ENCODE measurements at regions not wholly inside any gene's neighbourhood (a gene's known extent, or its start where the extent isn't known, plus 50 kb on each side); places are given as distances from the start of the nearest gene placed in this dataset.

DNA sequence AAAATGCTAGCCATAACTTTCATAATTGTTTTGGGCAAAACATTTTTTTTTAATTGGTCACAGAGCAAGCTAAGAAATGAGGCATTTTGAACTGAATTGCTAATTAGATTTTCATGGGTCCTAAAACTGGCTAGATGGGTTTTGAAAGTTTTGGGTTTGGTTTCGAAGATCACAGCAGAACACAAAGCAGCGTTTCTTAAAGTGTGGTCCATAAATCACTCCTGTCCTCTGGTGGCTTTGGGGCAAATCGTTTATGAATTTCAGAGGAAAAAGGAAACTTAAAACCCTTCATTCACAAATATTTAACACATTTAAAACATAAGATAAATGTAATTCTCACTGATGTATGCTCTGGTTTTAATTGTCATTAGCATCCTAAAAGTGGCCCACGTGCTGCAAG lies 503.7 kb downstream of the SPATA31D1 start:
- TF ChIP-seq, protein P1, sequence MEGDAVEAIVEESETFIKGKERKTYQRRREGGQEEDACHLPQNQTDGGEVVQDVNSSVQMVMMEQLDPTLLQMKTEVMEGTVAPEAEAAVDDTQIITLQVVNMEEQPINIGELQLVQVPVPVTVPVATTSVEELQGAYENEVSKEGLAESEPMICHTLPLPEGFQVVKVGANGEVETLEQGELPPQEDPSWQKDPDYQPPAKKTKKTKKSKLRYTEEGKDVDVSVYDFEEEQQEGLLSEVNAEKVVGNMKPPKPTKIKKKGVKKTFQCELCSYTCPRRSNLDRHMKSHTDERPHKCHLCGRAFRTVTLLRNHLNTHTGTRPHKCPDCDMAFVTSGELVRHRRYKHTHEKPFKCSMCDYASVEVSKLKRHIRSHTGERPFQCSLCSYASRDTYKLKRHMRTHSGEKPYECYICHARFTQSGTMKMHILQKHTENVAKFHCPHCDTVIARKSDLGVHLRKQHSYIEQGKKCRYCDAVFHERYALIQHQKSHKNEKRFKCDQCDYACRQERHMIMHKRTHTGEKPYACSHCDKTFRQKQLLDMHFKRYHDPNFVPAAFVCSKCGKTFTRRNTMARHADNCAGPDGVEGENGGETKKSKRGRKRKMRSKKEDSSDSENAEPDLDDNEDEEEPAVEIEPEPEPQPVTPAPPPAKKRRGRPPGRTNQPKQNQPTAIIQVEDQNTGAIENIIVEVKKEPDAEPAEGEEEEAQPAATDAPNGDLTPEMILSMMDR (conservative IDR thresholded peaks at IDR 0.05; ENCODE audit: low read depth): no peak
- ChIA-PET CTCF (no interaction called here), POLR2A (ENCODE audit: low non-redundant PET) (no interaction called here)
- no peak for DNase-seq (ENCODE audit: low spot score)
- H3K27ac ChIP-seq: no peak overlapping the region

DNA sequence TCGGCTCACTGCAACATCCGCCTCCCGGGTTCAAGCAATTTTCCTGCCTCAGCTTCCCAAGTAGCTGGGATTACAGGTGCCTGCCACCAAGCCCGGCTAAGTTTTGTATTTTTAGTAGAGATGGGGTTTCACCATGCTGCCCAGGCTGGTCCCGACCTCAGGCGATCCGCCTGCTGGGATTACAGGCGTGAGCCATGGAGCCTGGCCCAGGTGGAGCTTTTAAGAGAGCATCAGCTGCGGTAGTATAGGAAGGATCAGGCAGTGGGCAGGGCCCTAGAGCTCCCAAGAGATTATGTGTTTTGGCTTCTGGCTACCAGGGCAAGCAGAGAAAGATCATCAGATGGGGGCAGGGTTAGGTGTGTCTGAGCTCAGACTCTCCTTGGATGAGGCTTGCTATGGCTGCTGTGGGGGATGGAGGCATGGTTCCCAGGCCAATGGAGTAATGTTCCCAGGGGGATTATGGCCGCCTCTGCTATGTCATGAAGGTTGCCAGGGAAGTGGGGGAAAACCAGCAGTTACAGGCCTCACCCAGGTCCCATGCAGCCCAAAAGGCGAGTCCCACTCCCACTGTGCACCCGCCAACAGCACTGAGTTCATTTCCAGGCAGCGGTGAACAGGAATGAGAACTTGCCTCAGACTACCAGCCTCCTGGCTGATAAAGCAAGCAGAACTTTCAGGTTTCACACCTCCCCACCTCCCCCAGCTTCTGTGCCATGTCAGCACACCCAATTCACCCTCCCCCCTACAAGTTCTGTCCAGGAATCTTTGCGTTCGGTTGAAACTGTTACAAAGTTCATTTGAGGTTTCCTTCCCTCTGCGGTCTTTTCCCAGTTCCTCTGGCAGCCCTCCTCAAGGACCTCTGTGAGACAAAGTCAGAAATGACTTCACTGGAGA lies 507.6 kb downstream of the SPATA31D1 start:
- ChIA-PET POLR2A (ENCODE audit: low non-redundant PET) (interaction anchor here (0.6 kb wide), 1 partner anchor 792 kb away, joined by 3 read pairs; no protein-coding TSS in a partner anchor), CTCF (no interaction called here)
- H3K27ac ChIP-seq: no peak overlapping the region
- TF ChIP-seq, protein P1 (conservative IDR thresholded peaks at IDR 0.05; ENCODE audit: low read depth): no peak
- no peak for DNase-seq (ENCODE audit: low spot score)

DNA sequence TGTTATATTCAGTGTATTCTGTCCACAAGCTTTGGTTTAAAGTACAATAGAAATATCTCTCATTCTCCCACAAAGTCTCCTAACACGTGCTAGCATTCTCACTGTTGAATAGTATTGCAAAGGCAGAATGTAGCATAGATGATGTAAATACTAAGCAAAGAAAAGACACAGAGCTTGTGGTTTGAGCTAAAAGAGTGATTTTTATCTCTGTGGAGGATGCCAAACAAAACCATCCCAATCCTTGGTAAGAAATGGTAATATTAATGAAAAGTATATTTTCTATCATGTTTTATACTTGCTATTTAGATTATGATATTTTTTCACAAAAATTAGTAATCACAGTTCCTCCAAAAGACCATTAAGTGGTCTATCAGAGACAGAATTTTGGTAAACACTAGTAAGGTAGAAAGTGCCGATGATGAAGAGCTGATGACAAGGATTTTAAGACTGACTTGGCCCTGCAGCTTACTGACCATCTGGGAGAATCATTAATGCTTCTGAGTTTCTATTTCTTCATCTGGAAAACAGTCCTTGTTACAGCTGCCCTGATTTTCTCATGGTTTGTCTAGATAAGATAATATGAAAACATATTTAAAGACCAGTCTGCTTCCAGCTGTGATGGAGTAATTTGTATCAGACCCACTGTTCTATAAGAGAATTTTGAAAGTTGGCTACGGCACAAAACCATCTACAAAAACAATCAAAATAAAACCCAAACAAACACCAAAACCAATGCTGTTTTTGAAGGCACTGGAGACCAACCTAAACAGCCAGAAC lies 510.2 kb downstream of the SPATA31D1 start:
- no peak for DNase-seq (ENCODE audit: low spot score)
- ChIA-PET CTCF (interaction anchor here (0.7 kb wide), 1 partner anchor 1272 kb away, joined by 3 read pairs; no protein-coding TSS in a partner anchor), POLR2A (ENCODE audit: low non-redundant PET) (no interaction called here)
- TF ChIP-seq, protein P1 (conservative IDR thresholded peaks at IDR 0.05; ENCODE audit: low read depth): no peak
- no peak overlapping the region for H3K27ac ChIP-seq

DNA sequence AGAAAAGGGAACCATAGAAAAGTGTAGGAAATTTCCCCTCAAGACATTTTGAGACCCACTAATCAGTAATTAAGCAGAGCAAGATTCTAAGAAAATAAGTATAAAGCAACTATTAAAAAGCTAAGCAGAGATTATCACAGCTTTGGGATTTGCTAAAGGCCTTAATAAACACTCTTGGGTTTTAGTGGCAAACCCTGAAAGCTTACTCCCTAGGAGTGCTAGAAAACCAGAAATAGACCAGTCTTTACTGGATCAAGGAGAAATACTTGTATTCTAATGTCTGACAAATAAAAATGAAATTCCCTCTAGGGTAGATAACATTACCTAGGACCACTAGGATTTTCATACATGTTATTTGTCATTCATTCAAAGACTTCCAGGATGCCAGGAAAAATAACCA lies 510.8 kb downstream of the SPATA31D1 start:
- no peak overlapping the region for H3K27ac ChIP-seq
- no peak for DNase-seq (ENCODE audit: low spot score)
- ChIA-PET CTCF (no interaction called here), POLR2A (ENCODE audit: low non-redundant PET) (no interaction called here)
- TF ChIP-seq, protein P1 (conservative IDR thresholded peaks at IDR 0.05; ENCODE audit: low read depth): no peak

DNA sequence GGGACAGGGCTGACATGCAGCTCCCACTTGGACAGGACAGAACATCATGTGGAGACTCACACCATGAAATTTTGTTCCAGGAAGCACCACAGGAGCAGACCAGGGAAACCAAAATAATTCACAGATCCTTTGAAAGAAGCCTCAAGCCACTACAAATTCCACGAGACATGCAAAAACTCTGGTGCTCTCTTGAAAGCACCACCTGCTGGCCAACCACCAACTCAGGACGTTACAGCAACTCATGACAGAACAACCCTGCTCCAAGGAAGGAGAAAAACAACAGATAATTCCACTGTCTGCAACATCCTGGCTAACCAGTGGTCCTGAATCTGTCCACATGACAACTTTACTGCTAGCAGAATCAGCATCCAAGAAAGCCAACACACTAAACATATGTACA lies 516.0 kb downstream of the SPATA31D1 start:
- ChIA-PET POLR2A (ENCODE audit: low non-redundant PET) (no interaction called here), CTCF (no interaction called here)
- DNase-seq (ENCODE audit: low spot score): no peak
- H3K27ac ChIP-seq: no peak overlapping the region
- TF ChIP-seq, protein P1 (conservative IDR thresholded peaks at IDR 0.05; ENCODE audit: low read depth): no peak

DNA sequence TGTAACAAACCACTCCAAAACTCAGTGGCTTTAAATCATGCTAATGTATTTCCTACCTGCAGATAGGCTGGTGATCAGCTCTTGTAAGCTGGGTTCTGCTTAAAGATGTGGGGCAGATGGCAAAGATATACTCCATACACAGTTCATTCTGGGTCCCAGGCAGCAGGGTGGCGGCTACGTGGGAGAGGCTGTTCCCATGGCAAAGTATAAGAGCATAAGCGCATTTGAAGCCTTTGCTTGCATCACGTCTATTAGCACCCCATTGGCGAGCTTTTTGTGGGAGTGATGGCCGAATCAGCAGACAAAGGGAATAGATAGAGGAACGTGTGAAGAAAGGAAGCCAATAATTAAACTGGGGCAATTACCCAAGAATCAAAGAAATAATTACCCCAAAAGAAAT lies 523.1 kb downstream of the SPATA31D1 start:
- ChIA-PET POLR2A (ENCODE audit: low non-redundant PET) (no interaction called here), CTCF (no interaction called here)
- DNase-seq (ENCODE audit: low spot score): no peak
- TF ChIP-seq, protein P1 (conservative IDR thresholded peaks at IDR 0.05; ENCODE audit: low read depth): no peak
- no peak overlapping the region for H3K27ac ChIP-seq

All from RWPE1 (cell line).